ENCODE measurements at regions not wholly inside any gene's neighbourhood (a gene's known extent, or its start where the extent isn't known, plus 50 kb on each side); places are given as distances from the start of the nearest gene placed in this dataset.
"Not testable (repeated sequence)": the region's sequence is repeated elsewhere in the genome, so short reads cannot be mapped to it uniquely, and the experiment has no call there.

GRCh38 chr5:12647613-12648012 is 743.4 kb upstream of the CTNND2 start:
- DNase-seq, result no peak

GRCh38 chr5:12645582-12645981 is 741.3 kb upstream of the CTNND2 start:
- no peak for DNase-seq

DNA sequence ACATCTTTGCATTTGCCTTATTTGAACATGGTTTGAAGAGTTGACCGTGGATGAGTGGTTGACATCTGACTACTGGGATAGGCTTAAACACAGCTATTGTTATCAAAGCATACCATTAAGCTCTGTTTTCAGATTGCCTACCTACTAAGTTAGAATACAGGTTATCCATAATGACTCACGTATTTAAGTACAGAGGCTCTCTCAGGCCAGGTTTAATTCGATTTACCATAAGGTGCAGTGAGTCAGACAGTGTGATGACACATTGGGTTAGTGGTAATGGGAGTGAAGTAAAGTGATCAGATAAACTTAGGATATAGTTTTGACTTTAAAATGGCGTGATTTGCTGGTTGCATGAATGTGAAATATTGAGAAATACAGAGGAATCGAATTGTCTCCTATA is 732.0 kb upstream of the CTNND2 start:
- DNase-seq, result no peak

GRCh38 chr5:12626556-12626955 is 722.3 kb upstream of the CTNND2 start:
- no peak for DNase-seq

- DNase-seq, result no peak
Observed at GRCh38 chr5:12625667-12626263, 721.5 kb upstream of the CTNND2 start.

DNA sequence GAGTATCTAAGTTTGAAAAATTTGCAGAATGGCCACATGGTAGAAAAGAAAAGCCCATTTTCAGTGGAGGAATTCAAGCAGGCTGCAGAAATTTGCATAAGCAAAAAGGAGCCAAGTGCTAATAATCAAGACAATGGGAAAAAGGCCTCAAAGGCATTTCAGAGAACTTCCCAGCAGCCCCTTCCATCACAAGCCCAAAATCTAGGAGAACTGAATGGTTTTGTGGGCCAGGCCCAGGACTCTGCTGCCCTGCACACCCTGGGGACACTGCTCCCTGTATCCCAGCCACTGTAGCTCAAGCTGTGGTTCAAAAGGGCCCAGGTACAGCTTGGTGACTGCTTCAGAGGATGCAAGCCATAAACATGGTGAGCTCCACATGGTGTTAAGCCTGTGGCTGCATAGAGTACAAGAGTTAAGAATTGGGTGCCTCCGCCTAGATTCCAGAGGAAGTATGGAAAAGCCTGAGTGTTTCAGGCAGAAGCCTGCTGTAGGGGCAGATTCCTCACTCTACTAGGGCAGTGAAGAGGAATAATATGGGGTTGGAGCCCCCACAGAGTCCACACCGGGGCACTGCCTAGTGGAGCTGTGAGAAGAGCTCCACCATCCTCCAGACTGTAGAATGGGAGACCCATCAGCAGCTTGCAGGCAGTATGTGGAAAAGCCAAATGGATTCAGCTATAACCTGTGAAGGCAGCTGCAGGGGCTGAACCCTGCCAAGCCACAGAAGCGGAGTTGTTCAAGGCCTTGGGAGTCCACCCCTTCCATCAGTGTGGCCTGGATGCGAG is 720.7 kb upstream of the CTNND2 start:
- DNase-seq, result no peak

GRCh38 chr5:12623408-12623807 is 719.2 kb upstream of the CTNND2 start:
- DNase-seq, result no peak

DNA sequence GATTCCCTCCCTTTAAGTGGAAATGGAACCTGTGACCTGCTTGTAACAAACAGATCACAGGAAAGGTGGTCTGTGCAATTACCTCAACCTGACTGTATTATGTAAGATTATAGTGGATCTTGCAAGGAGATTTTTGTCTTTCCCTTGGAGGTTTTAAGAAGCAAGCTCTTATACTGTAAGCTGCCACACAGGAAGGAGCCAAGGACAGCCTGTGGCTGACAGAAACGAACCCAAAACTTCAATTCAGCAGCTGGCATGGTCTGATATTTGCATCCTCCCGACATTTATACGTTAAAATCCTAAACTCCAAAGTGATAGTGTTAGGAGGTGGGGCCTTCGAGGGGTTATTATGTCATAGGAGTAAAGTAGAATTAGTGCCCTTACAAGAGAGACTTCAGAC is 711.8 kb upstream of the CTNND2 start:
- DNase-seq, result no peak

DNA sequence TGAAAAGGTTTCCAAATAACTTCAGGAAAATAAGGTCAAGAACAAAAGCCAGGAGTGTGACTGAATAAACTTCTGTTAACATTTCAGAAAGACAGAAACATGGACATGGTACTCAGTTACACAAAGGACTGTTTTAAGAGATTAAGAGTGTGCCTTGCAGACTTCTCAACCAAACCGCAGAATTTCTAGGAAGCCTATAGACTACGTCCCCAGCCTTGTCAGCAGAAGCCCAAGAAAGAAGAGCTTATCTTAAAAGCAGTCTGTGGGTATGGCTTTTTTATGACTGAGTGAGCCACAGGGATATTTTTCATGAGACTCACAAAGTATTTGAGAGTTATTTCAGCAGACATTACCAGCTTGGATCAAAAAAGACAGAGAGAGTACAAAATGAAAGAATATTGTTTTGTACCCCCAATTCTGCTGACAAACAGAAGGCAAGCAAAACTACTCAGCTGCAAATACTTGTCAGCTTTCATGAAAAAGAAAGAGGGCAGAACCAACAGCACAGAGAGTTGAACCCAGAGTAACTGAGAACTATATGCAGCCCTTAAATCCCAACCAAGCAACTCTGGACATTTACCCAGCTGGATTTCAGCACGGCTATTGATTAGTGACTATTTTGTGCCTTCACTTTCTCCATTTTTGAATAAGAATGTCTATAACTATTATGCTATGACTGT is 711.0 kb upstream of the CTNND2 start:
- no peak for DNase-seq

- no peak for DNase-seq
Observed at GRCh38 chr5:12614608-12615007, 710.4 kb upstream of the CTNND2 start.

DNA sequence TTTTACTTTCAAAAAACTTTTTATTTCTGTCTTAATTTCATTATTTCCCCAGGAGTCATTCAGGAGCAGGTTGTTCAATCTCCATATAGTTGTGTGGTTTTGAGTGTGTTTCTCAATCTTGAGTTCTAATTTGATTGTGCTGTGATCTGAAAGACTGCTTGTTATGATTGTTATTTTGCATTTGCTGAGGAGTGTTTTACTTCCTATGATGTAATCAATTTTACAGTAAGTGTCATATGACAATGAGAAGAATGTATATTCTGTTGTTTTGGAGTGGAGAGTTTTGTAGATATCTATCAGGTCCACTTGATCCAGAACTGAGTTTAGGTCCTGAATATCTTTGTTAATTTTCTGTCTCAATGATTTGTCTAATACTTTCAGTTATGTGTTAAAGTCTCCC is 706.9 kb upstream of the CTNND2 start:
- DNase-seq, result no peak

DNA sequence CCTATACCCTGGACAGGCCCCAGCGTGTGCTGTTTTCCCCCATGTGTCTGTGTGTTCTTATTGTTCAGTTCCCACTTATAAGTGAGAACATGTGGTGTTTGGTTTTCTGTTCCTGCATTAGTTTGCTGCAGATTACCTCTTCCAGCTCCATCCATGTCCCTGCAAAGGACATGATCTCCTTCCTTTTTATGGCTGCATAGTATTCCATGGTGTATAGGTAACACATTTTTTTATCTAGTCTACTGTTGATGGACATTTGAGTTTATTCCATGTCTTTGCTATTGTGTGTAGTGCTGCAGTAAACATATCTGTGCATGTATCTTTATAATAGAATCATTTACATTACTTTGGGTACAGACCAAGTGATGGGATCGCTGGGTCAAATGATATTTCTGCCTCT is 703.6 kb upstream of the CTNND2 start:
- DNase-seq, result not testable (repeated sequence)

- DNase-seq, result no peak
Observed at GRCh38 chr5:12592228-12592627, 688.0 kb upstream of the CTNND2 start.

DNA sequence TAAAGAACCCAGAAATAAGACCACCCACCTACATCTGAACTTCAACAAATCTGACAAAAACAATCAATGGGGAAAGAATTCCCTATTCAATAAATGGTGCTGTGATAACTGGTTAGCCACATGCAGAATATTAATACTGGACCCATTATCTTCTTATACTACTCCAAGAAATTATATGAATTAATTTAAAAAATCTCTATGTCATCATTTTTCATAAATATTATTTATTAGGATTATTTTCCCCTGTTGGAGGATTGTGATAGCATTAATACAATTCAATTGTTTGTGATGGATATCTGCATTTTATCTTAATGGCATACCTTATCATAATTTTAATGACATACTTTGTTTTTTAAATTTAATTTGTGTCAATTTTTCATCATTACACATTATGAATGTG is 682.2 kb upstream of the CTNND2 start:
- no peak for DNase-seq

GRCh38 chr5:12578803-12579202 is 674.6 kb upstream of the CTNND2 start:
- DNase-seq, result not testable (repeated sequence)

DNA sequence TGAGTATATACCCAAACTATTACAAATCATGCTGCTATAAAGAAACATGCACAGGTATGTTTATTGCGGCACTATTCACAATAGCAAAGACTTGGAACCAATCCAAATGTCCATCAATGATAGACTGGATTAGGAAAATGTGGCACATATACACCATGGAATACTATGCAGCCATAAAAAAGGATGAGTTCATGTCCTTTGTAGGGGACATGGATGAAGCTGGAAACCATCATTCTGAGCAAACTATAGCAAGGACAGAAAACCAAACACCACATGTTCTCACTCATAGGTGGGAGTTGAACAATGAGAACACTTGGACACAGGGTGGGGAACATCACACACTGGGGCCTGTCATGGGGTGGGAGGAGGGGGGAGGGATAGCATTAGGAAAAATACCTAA is 672.7 kb upstream of the CTNND2 start:
- not testable (repeated sequence) for DNase-seq

GRCh38 chr5:12574298-12575093 is 670.2 kb upstream of the CTNND2 start:
- DNase-seq, result not testable (repeated sequence)

DNA sequence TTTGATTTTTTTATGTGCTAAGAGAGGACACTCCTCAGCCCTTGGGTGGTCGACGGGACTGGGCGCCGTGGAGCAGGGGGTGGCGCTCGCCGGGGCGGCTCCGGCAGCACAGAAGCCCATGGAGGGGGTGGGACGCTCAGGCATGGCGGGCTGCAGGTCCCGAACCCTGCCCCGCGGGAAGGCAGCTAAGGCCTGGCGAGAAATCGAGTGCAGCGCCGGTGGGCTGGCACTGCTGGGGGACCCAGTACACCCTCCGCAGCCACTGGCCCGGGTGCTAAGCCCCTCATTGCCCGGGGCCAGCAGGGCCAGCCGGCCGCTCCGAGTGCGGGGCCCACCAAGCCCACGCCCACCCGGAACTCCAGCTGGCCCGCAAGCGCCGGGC is 669.7 kb upstream of the CTNND2 start:
- DNase-seq, result not testable (repeated sequence)

- DNase-seq, result no peak
Observed at GRCh38 chr5:12570688-12571087, 666.4 kb upstream of the CTNND2 start.

GRCh38 chr5:12566441-12566840 is 662.2 kb upstream of the CTNND2 start:
- DNase-seq, result no peak

- no peak for DNase-seq
Observed at GRCh38 chr5:12557012-12557411, 652.8 kb upstream of the CTNND2 start.

DNA sequence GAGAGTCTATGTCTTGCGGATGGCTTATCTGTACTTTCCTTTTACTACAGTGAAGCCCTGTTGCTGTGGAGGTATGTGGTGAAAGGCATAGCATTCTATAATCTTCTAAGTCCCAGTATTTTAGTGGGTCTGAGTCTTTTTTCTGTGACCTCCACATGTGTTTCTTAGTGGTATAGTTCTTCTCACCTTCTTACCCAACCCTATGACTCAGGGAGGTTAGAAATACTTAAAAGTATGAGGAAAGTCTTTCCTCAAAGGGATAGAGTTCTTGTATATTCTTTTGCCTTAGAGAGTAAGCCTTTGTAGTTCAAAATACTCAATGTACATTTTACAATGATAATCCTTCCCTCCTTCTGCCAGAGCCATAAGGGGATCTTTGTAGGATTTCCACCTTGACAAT is 621.9 kb upstream of the CTNND2 start:
- no peak for DNase-seq

GRCh38 chr5:12522116-12522515 is 617.9 kb upstream of the CTNND2 start:
- no peak for DNase-seq

All from fibroblast of skin of scalp (primary cell).